Tibial nerve (tissue), 3 donors: ENCODE measurements at regions not wholly inside any gene's neighbourhood (a gene's known extent, or its start where the extent isn't known, plus 50 kb on each side); places are given as distances from the start of the nearest gene placed in this dataset.

Experiments used
- POLR2A ChIP-seq, 2 donors: fragments of 450-650 bp; IDR thresholded peaks; one replicate each; pipeline ENCODE4 v1.6.1; 2017; ENCODE audit warnings: antibody characterized with exemption in 2 of 2, mild to moderate bottlenecking in 2 of 2, moderate library complexity in 2 of 2
- TF ChIP-seq, protein P1 (sequence below), 5 experiments: fragments of 200-600 bp in 3 of 5; fragments of 450-650 bp in 2 of 5; sonication (generic) in 3 of 5; IDR thresholded peaks; one replicate each; pipeline ENCODE4 v1.5.1; 2016 to 2019; ENCODE audit warnings: antibody characterized with exemption in 5 of 5, mild to moderate bottlenecking in 3 of 5, moderate library complexity in 2 of 5

DNA sequence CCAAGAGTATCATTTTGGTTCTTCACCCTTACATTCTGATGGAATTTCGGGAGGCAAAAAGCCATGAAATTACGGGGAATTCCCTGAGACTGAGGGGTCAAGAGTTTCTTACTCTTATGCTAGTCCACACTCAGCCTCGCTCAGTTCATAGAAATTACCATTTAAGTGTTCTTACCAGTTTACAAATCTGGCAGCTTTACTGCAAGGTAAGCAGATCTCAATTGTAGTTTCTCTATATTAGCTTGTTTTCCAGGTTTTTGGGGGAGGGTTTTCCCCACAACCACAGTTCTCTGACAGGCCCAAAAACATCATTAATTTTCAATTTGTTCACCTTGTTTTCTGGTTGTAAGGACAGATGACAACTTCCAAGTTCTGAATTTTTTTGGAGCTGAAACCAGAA, 1028.4 kb downstream of the FAM181B start:
- TF ChIP-seq POLR2A (IDR thresholded peaks at IDR 0.05), result no peak
- TF ChIP-seq, protein P1, sequence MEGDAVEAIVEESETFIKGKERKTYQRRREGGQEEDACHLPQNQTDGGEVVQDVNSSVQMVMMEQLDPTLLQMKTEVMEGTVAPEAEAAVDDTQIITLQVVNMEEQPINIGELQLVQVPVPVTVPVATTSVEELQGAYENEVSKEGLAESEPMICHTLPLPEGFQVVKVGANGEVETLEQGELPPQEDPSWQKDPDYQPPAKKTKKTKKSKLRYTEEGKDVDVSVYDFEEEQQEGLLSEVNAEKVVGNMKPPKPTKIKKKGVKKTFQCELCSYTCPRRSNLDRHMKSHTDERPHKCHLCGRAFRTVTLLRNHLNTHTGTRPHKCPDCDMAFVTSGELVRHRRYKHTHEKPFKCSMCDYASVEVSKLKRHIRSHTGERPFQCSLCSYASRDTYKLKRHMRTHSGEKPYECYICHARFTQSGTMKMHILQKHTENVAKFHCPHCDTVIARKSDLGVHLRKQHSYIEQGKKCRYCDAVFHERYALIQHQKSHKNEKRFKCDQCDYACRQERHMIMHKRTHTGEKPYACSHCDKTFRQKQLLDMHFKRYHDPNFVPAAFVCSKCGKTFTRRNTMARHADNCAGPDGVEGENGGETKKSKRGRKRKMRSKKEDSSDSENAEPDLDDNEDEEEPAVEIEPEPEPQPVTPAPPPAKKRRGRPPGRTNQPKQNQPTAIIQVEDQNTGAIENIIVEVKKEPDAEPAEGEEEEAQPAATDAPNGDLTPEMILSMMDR (IDR thresholded peaks at IDR 0.05), result no peak
